Muscle layer of colon (tissue), 2 donors: ENCODE measurements at regions not wholly inside any gene's neighbourhood (a gene's known extent, or its start where the extent isn't known, plus 50 kb on each side); places are given as distances from the start of the nearest gene placed in this dataset.

Experiments
- H3K27ac ChIP-seq: one replicate; pipeline ENCODE4 v1.7.0; 2013; ENCODE audit warnings: low read depth, mild to moderate bottlenecking, low read length, moderate library complexity
- H3K27me3 ChIP-seq, 2 donors: one replicate each; pipeline ENCODE4 v1.7.0; 2013; ENCODE audit warnings: low read length in 2 of 2, mild to moderate bottlenecking in 2 of 2; ENCODE audit not compliant: insufficient read depth in 2 of 2, control insufficient read depth in 1 of 2
- H3K36me3 ChIP-seq: one replicate; pipeline ENCODE4 v1.7.0; 2013; ENCODE audit warnings: mild to moderate bottlenecking, low read length; ENCODE audit not compliant: insufficient read depth
- H3K4me1 ChIP-seq: one replicate; pipeline ENCODE4 v1.7.0; 2013; ENCODE audit warnings: mild to moderate bottlenecking, low read length; ENCODE audit not compliant: insufficient read depth
- H3K4me3 ChIP-seq, 2 donors: one replicate each; pipeline ENCODE4 v1.7.0; 2013; ENCODE audit warnings: low read length in 2 of 2, low read depth in 1 of 2, mild to moderate bottlenecking in 1 of 2, moderate library complexity in 1 of 2
- H3K9ac ChIP-seq: one replicate; pipeline ENCODE4 v1.7.0; 2013; ENCODE audit warnings: low read length
- H3K9me3 ChIP-seq: one replicate; pipeline ENCODE4 v1.7.0; 2013; ENCODE audit warnings: mild to moderate bottlenecking, low read length
- donor health status: abdominal sarcoma.
- donor health status: Adenocarcinoma of cecum.

- no peak overlapping the region for H3K9ac ChIP-seq
- no peaks in the 10 kb centered on the region for H3K4me1 ChIP-seq
- H3K9me3 ChIP-seq: no peaks in the 10 kb centered on the region
- H3K36me3 ChIP-seq: no peaks in the 10 kb centered on the region
- no peaks in the 10 kb centered on the region for H3K27me3 ChIP-seq
- H3K27ac ChIP-seq: no peak overlapping the region
- no peak overlapping the region for H3K4me3 ChIP-seq
Observed at GRCh38 chr4:62133977-62134376, 933.9 kb downstream of the ADGRL3 start.

DNA sequence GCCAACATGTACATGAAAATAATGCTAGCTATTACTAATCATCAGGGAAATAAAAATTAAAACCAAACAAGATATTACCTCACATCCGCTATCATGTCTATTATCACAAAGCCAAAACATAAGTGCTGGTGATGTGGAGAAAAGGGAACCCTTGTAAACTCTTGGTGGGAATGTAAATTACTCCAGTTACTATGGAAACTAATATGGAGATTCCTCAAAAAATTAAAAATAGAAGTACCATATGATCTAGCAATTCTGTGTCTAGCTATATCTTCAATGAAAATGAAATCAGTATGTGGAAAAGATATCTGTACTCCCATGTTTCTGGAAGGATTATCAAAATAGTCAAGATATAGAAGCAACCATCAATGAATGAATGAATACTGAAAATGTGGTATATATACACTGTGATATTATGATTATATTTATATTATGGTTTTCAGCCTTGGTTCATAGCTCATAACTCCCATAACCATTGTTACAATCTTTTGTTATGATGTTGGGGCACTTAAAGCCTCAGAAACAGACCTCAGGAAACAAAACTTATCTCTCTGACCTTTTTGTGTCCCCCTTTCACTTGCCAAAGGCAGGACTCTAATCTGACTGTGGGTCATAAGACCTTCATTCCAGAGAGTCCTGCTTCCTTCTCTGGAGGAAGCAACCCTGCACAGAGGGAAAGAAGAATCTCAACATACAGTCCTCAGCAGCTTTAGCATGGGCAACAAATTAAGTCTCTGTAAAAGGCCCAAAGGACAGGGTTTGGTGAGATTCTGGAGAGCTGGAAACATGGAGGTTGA, 933.2 kb downstream of the ADGRL3 start:
- no peak overlapping the region for H3K27ac ChIP-seq
- no peaks in the 10 kb centered on the region for H3K27me3 ChIP-seq
- no peak overlapping the region for H3K9ac ChIP-seq
- no peaks in the 10 kb centered on the region for H3K4me1 ChIP-seq
- no peaks in the 10 kb centered on the region for H3K36me3 ChIP-seq
- H3K9me3 ChIP-seq: no peaks in the 10 kb centered on the region
- no peak overlapping the region for H3K4me3 ChIP-seq

- H3K27ac ChIP-seq: no peak overlapping the region
- no peaks in the 10 kb centered on the region for H3K9me3 ChIP-seq
- H3K4me1 ChIP-seq: no peaks in the 10 kb centered on the region
- H3K27me3 ChIP-seq: no peaks in the 10 kb centered on the region
- H3K36me3 ChIP-seq: no peaks in the 10 kb centered on the region
- no peak overlapping the region for H3K9ac ChIP-seq
- H3K4me3 ChIP-seq: no peak overlapping the region
Observed at GRCh38 chr4:62131049-62131448, 930.9 kb downstream of the ADGRL3 start.

GRCh38 chr4:62130637-62131036, 930.5 kb downstream of the ADGRL3 start:
- Histone ChIP-seq H3K4me3 (no peak overlapping the region), H3K9me3 (no peaks in the 10 kb centered on the region), H3K9ac (no peak overlapping the region), H3K4me1 (no peaks in the 10 kb centered on the region), H3K36me3 (no peaks in the 10 kb centered on the region), H3K27ac (no peak overlapping the region), H3K27me3 (no peaks in the 10 kb centered on the region)

GRCh38 chr4:62130230-62130629, 930.1 kb downstream of the ADGRL3 start:
- no peaks in the 10 kb centered on the region for H3K4me1 ChIP-seq
- no peak overlapping the region for H3K27ac ChIP-seq
- H3K9ac ChIP-seq: no peak overlapping the region
- H3K36me3 ChIP-seq: no peaks in the 10 kb centered on the region
- H3K9me3 ChIP-seq: no peaks in the 10 kb centered on the region
- H3K4me3 ChIP-seq: no peak overlapping the region
- no peaks in the 10 kb centered on the region for H3K27me3 ChIP-seq
